HEK293 (cell line): ENCODE measurements at regions not wholly inside any gene's neighbourhood (a gene's known extent, or its start where the extent isn't known, plus 50 kb on each side); places are given as distances from the start of the nearest gene placed in this dataset.
"Not testable (repeated sequence)": the region's sequence is repeated elsewhere in the genome, so short reads cannot be mapped to it uniquely, and the experiment has no call there.

ENCODE experiments used
- CTCF ChIA-PET: fragments of 350-600 bp; formaldehyde crosslinking; extraction: SDS; loops from one replicate; lab custom pipeline; 2021; ENCODE audit warnings: antibody characterized with exemption; lab: Yijun Ruan, JAX
- POLR2A ChIA-PET: fragments of 300-600 bp; formaldehyde crosslinking; extraction: SDS; loops from one replicate; lab custom pipeline; 2020; ENCODE audit warnings: antibody characterized with exemption, inconsistent platforms; lab: Yijun Ruan, JAX
- H3K27ac ChIP-seq: fragments of 200-500 bp; sonication (Bioruptor generic); 2 replicates; pipeline ENCODE4 v1.5.1; 2014; ENCODE audit warnings: low read depth, low read length, control low read depth, inconsistent platforms; ENCODE audit errors: extremely low read depth
- H3K36me3 ChIP-seq, 2 experiments: fragments of 200-500 bp in 1 of 2; sonication (Bioruptor generic) in 1 of 2; 1 replicate in 1 of 2; 2 replicates in 1 of 2; pipeline ENCODE4 v1.5.1; 2014 to 2017; ENCODE audit warnings: inconsistent platforms in 2 of 2, low read length in 2 of 2; ENCODE audit not compliant: control insufficient read depth in 2 of 2, insufficient read depth in 1 of 2
- H3K4me1 ChIP-seq: fragments of 200-500 bp; sonication (Bioruptor generic); 2 replicates; pipeline ENCODE4 v1.5.1; 2014; ENCODE audit warnings: mild to moderate bottlenecking, low read length, inconsistent platforms; ENCODE audit not compliant: control insufficient read depth, insufficient read depth
- H3K4me3 ChIP-seq: 2 replicates; pipeline ENCODE4 v1.5.1; 2011; ENCODE audit warnings: low read depth, mild to moderate bottlenecking, control low read depth, low read length, moderate library complexity
- H3K9me3 ChIP-seq: fragments of 200-500 bp; sonication (Bioruptor generic); 2 replicates; pipeline ENCODE4 v1.5.1; 2014; ENCODE audit warnings: low read depth, low read length, inconsistent platforms; ENCODE audit not compliant: control insufficient read depth, insufficient read depth
- BCL11A ChIP-seq: fragments of 450-650 bp; formaldehyde crosslinking; IDR thresholded peaks from 2 replicates; pipeline ENCODE4 v1.5.1; 2016; ENCODE audit warnings: low read depth, missing biosample characterization, missing genetic modification characterization
- HOXA7 ChIP-seq: sonication (generic); formaldehyde crosslinking; IDR thresholded peaks from 2 replicates; pipeline ENCODE4 v1.8.1; 2022; ENCODE audit warnings: missing genetic modification reagents, borderline replicate concordance
- IKZF3 ChIP-seq: fragments of 450-650 bp; IDR thresholded peaks from 2 replicates; pipeline ENCODE4 v1.5.0; 2018; ENCODE audit warnings: missing biosample characterization, mild to moderate bottlenecking, missing genetic modification characterization, moderate library complexity
- KLF10 ChIP-seq: fragments of 450-650 bp; IDR thresholded peaks from 2 replicates; pipeline ENCODE4 v1.5.1; 2018; ENCODE audit warnings: missing biosample characterization, mild to moderate bottlenecking, missing genetic modification characterization
- KLF7 ChIP-seq: fragments of 450-650 bp; formaldehyde crosslinking; IDR thresholded peaks from 2 replicates; pipeline ENCODE4 v1.5.1; 2016; ENCODE audit warnings: missing biosample characterization, missing genetic modification characterization, borderline replicate concordance
- PRDM1 ChIP-seq: fragments of 450-650 bp; formaldehyde crosslinking; IDR thresholded peaks from 2 replicates; pipeline ENCODE4; 2016; ENCODE audit warnings: missing biosample characterization, missing genetic modification characterization
- RBAK ChIP-seq: fragments of 450-650 bp; formaldehyde crosslinking; IDR thresholded peaks from 2 replicates; pipeline ENCODE4 v1.5.1; 2016; ENCODE audit warnings: missing biosample characterization, missing genetic modification characterization
- REPIN1 ChIP-seq: fragments of 450-650 bp; formaldehyde crosslinking; IDR thresholded peaks from 2 replicates; pipeline ENCODE4 v1.5.1; 2017; ENCODE audit warnings: missing biosample characterization, missing genetic modification characterization, low read depth
- TRIM28 ChIP-seq: IDR thresholded peaks from 2 replicates; pipeline ENCODE4 v1.6.1; 2011; ENCODE audit warnings: low read length, control low read depth, borderline replicate concordance
- ZBTB17 ChIP-seq: fragments of 450-650 bp; formaldehyde crosslinking; IDR thresholded peaks from 2 replicates; pipeline ENCODE4 v1.5.1; 2016; ENCODE audit warnings: missing biosample characterization, missing genetic modification characterization
- ZBTB26 ChIP-seq: fragments of 450-650 bp; formaldehyde crosslinking; optimal IDR thresholded peaks from 2 replicates; pipeline ENCODE3; 2016; ENCODE audit warnings: missing biosample characterization, mild to moderate bottlenecking, missing genetic modification characterization
- ZBTB6 ChIP-seq: fragments of 450-650 bp; formaldehyde crosslinking; IDR thresholded peaks from 2 replicates; pipeline ENCODE4 v1.5.1; 2017; ENCODE audit warnings: missing biosample characterization, missing genetic modification characterization
- ZFP41 ChIP-seq: fragments of 450-650 bp; formaldehyde crosslinking; IDR thresholded peaks from 2 replicates; pipeline ENCODE4 v1.5.1; 2016; ENCODE audit warnings: missing biosample characterization, missing genetic modification characterization, borderline replicate concordance
- ZNF114 ChIP-seq: fragments of 450-650 bp; formaldehyde crosslinking; IDR thresholded peaks from 2 replicates; pipeline ENCODE4 v1.5.0; 2017; ENCODE audit warnings: missing biosample characterization, missing genetic modification characterization
- ZNF133 ChIP-seq: fragments of 450-650 bp; formaldehyde crosslinking; IDR thresholded peaks from 2 replicates; pipeline ENCODE4 v1.5.1; 2016; ENCODE audit warnings: missing biosample characterization, missing genetic modification characterization
- ZNF169 ChIP-seq: fragments of 450-650 bp; formaldehyde crosslinking; IDR thresholded peaks from 2 replicates; pipeline ENCODE4 v1.5.1; 2016; ENCODE audit warnings: missing biosample characterization, missing genetic modification characterization
- ZNF248 ChIP-seq: fragments of 450-650 bp; formaldehyde crosslinking; IDR thresholded peaks from 2 replicates; pipeline ENCODE4 v1.5.1; 2017; ENCODE audit warnings: missing biosample characterization, missing genetic modification characterization
- ZNF26 ChIP-seq: fragments of 450-650 bp; formaldehyde crosslinking; IDR thresholded peaks from 2 replicates; pipeline ENCODE4 v1.5.1; 2016; ENCODE audit warnings: missing biosample characterization, missing genetic modification characterization
- ZNF280D ChIP-seq: fragments of 450-650 bp; formaldehyde crosslinking; IDR thresholded peaks from 2 replicates; pipeline ENCODE4 v1.5.1; 2016; ENCODE audit warnings: missing biosample characterization, missing genetic modification characterization
- ZNF341 ChIP-seq: fragments of 450-650 bp; formaldehyde crosslinking; IDR thresholded peaks from 2 replicates; pipeline ENCODE4; 2016; ENCODE audit warnings: low read depth, missing biosample characterization, missing genetic modification characterization
- ZNF529 ChIP-seq: fragments of 450-650 bp; formaldehyde crosslinking; IDR thresholded peaks from 2 replicates; pipeline ENCODE4 v1.5.1; 2017; ENCODE audit warnings: missing genetic modification characterization, missing biosample characterization; ENCODE audit not compliant: insufficient replicate concordance
- ZNF555 ChIP-seq: fragments of 450-650 bp; formaldehyde crosslinking; conservative IDR thresholded peaks from 2 replicates; pipeline ENCODE4 v1.5.1; 2017; ENCODE audit warnings: missing biosample characterization, mild to moderate bottlenecking, missing genetic modification characterization, inconsistent platforms
- ZNF558 ChIP-seq: fragments of 450-650 bp; formaldehyde crosslinking; IDR thresholded peaks from 2 replicates; pipeline ENCODE4 v1.5.1; 2016; ENCODE audit warnings: missing biosample characterization, missing genetic modification characterization
- ZNF596 ChIP-seq: fragments of 450-650 bp; IDR thresholded peaks from 2 replicates; pipeline ENCODE4 v1.5.0; 2018; ENCODE audit warnings: missing biosample characterization, mild to moderate bottlenecking, missing genetic modification characterization, moderate library complexity

GRCh38 chr12:88855301-88855700, 275.0 kb upstream of the KITLG start:
- Histone ChIP-seq H3K36me3 (no peaks in the 10 kb centered on the region), H3K4me3 (no peak overlapping the region), H3K4me1 (no peaks in the 10 kb centered on the region), H3K9me3 (no peaks in the 10 kb centered on the region), H3K27ac (no peak overlapping the region)
- TF ChIP-seq ZNF114 (tag by site-specific recombination) = no peak
- TF ChIP-seq HOXA7 (CRISPR knock-in tag) = no peak
- TF ChIP-seq TRIM28 = no peak
- no peak for TF ChIP-seq IKZF3 (tag by site-specific recombination)
- no peak for TF ChIP-seq ZNF26 (tag by site-specific recombination)
- TF ChIP-seq ZNF596 (tag by site-specific recombination) = no peak
- no peak for TF ChIP-seq BCL11A (tag by site-specific recombination)
- TF ChIP-seq ZNF555 = no peak
- no peak for TF ChIP-seq ZNF133 (tag by site-specific recombination)
- no peak for TF ChIP-seq ZNF248 (tag by site-specific recombination)
- TF ChIP-seq, all 188 proteins: peak for 0
- CTCF ChIA-PET = interaction anchor here (0.6 kb wide), 1 partner anchor 70 kb away, joined by 3 read pairs; no protein-coding TSS in a partner anchor
- POLR2A ChIA-PET = no interaction called here

GRCh38 chr12:88854260-88854659, 274.0 kb upstream of the KITLG start:
- CTCF ChIA-PET = interaction anchor here (0.5 kb wide), 1 partner anchor 113 kb away, joined by 3 read pairs; no protein-coding TSS in a partner anchor
- Histone ChIP-seq H3K4me1 (no peaks in the 10 kb centered on the region), H3K36me3 (no peaks in the 10 kb centered on the region), H3K4me3 (no peak overlapping the region)
- POLR2A ChIA-PET = no interaction called here
- no peak for TF ChIP-seq RBAK
- TF ChIP-seq ZBTB17 (tag by site-specific recombination) = no peak
- TF ChIP-seq ZFP41 = no peak
- TF ChIP-seq ZNF169 (tag by site-specific recombination) = no peak
- no peak for TF ChIP-seq KLF10 (tag by site-specific recombination)
- TF ChIP-seq BCL11A (tag by site-specific recombination) = no peak
- TF ChIP-seq ZNF529 = no peak
- TF ChIP-seq, all 188 proteins: peak for 0
- H3K9me3 ChIP-seq = no peaks in the 10 kb centered on the region
- no peak overlapping the region for H3K27ac ChIP-seq

GRCh38 chr12:88847246-88847645, 267.0 kb upstream of the KITLG start:
- H3K9me3 ChIP-seq, H3K4me1 ChIP-seq, H3K4me3 ChIP-seq, H3K27ac ChIP-seq, POLR2A ChIA-PET, CTCF ChIA-PET, H3K36me3 ChIP-seq: not testable (repeated sequence)

GRCh38 chr12:88844426-88844825, 264.2 kb upstream of the KITLG start:
- Histone ChIP-seq H3K9me3 (no peaks in the 10 kb centered on the region), H3K4me3 (no peak overlapping the region), H3K36me3 (no peaks in the 10 kb centered on the region), H3K4me1 (no peaks in the 10 kb centered on the region), H3K27ac (no peak overlapping the region)
- POLR2A ChIA-PET = no interaction called here
- CTCF ChIA-PET = interaction anchor here (0.6 kb wide), 1 partner anchor 113 kb away, joined by 3 read pairs; no protein-coding TSS in a partner anchor
- TF ChIP-seq ZBTB26 (tag by site-specific recombination) (no peak), ZNF280D (tag by site-specific recombination) (no peak), REPIN1 (tag by site-specific recombination) (no peak), KLF7 (no peak), ZNF555 (no peak), ZNF558 (tag by site-specific recombination) (no peak), ZNF341 (tag by site-specific recombination) (no peak), PRDM1 (no peak), ZBTB6 (tag by site-specific recombination) (no peak)
